HepG2 (cell line): ENCODE measurements at regions not wholly inside any gene's neighbourhood (a gene's known extent, or its start where the extent isn't known, plus 50 kb on each side); places are given as distances from the start of the nearest gene placed in this dataset.

Experiments
- ATAC-seq: fragments of 200-7000 bp; cut with Tn5 transposase; 3 replicates; pipeline ENCODE4 v1.9.1; 2020; ENCODE audit warnings: mild to moderate bottlenecking, moderate library complexity
- BruUV-seq: library from RNA; stranded (reverse); fragments of 400-500 nt; replicated peaks from 2 replicates; lab custom pipeline; 2021; lab: Mats Ljungman, UMichigan
- CTCF ChIA-PET: fragments of 300-600 bp; formaldehyde crosslinking; extraction: SDS; loops from one replicate; lab custom pipeline; 2021; ENCODE audit warnings: low total read pairs, inconsistent platforms, low intra/inter-chr PET ratio; lab: Yijun Ruan, JAX
- POLR2A ChIA-PET: fragments of 350-600 bp; sonication (Branson Sonifier 250); formaldehyde crosslinking; loops from one replicate; lab custom pipeline; 2020; ENCODE audit warnings: antibody characterized with exemption, inconsistent platforms; lab: Yijun Ruan, JAX
- DNase-seq: peaks from one replicate; pipeline ENCODE4 v3.0.0-alpha.2; 2015; ENCODE audit warnings: low spot score
- FAIRE-seq: peaks from 3 replicates; lab custom pipeline; 2011; peaks lifted over from hg19 to GRCh38; lab: Jason Lieb, UNC
- H2AFZ ChIP-seq: one replicate; pipeline ENCODE4 v1.6.1; 2011; ENCODE audit warnings: low read length, inconsistent platforms
- H3K27ac ChIP-seq: fragments of 300-600 bp; 3 replicates; pipeline ENCODE4 v1.8.0; 2011; ENCODE audit warnings: mixed run types, mild to moderate bottlenecking, mixed read lengths, low read length, inconsistent platforms; ENCODE audit not compliant: insufficient read depth; ENCODE audit errors: extremely low read length
- H3K27me3 ChIP-seq, 2 experiments: fragments of 200-600 bp in 1 of 2; 2 replicates in 1 of 2; 3 replicates in 1 of 2; pipeline versions ENCODE4 v1.6.0 to v1.8.0; 2011; ENCODE audit warnings: low read length in 2 of 2, mild to moderate bottlenecking in 2 of 2, moderate library complexity in 2 of 2, inconsistent platforms in 1 of 2; ENCODE audit not compliant: insufficient read depth in 2 of 2, control insufficient read depth in 1 of 2
- H3K36me3 ChIP-seq, 2 experiments: fragments of 200-600 bp in 1 of 2; replicated peaks in 1 of 2; 2 replicates in 1 of 2; 3 replicates in 1 of 2; pipeline versions ENCODE4 v1.5.1 to v1.8.0; 2011; ENCODE audit warnings: low read length in 2 of 2, inconsistent platforms in 1 of 2; ENCODE audit not compliant: insufficient read depth in 2 of 2, control insufficient read depth in 1 of 2
- H3K4me1 ChIP-seq: 2 replicates; pipeline ENCODE4 v1.5.1; 2012; ENCODE audit warnings: low read length, inconsistent platforms; ENCODE audit not compliant: insufficient read depth
- H3K4me2 ChIP-seq: 2 replicates; pipeline ENCODE4 v1.6.0; 2011; ENCODE audit warnings: low read depth, low read length, inconsistent platforms
- H3K4me3 ChIP-seq, 3 experiments: fragments of 200-600 bp in 1 of 3; sonication (generic), shearing (Covaris generic) in 1 of 3; replicated peaks in 1 of 3; 2 replicates each; pipeline ENCODE4 v1.5.1; 2011 to 2016; ENCODE audit warnings: low read length in 3 of 3, inconsistent platforms in 2 of 3, low read depth in 2 of 3, mild to moderate bottlenecking in 2 of 3, control low read depth in 1 of 3, mixed read lengths in 1 of 3; ENCODE audit not compliant: insufficient read depth in 1 of 3
- H3K79me2 ChIP-seq: one replicate; pipeline ENCODE4 v1.6.1; 2011; ENCODE audit warnings: low read length, inconsistent platforms; ENCODE audit not compliant: insufficient read depth
- H3K9ac ChIP-seq: 2 replicates; pipeline ENCODE4 v1.6.0; 2011; ENCODE audit warnings: mild to moderate bottlenecking, low read depth, low read length, inconsistent platforms; ENCODE audit not compliant: insufficient read depth
- H3K9me3 ChIP-seq: 2 replicates; pipeline ENCODE4 v1.5.1; 2012; ENCODE audit warnings: mild to moderate bottlenecking, low read length
- H4K20me1 ChIP-seq: 2 replicates; pipeline ENCODE4 v1.6.0; 2011; ENCODE audit warnings: inconsistent platforms, mild to moderate bottlenecking, low read length, moderate library complexity; ENCODE audit not compliant: insufficient read depth
- CEBPB ChIP-seq: IDR thresholded peaks from 2 replicates; pipeline ENCODE4 v1.6.1; 2011; ENCODE audit warnings: low read depth, low read length, improper control_type of control experiment, borderline replicate concordance
- CEBPZ ChIP-seq: IDR thresholded peaks from 2 replicates; pipeline ENCODE4 v1.6.1; 2012; ENCODE audit warnings: low read length, improper control_type of control experiment
- KLF11 ChIP-seq: IDR thresholded peaks from 2 replicates; pipeline ENCODE4 v1.6.1; 2016; ENCODE audit warnings: missing compliant biosample characterization
- KMT2B ChIP-seq: IDR thresholded peaks from 2 replicates; pipeline ENCODE4 v1.6.1; 2016; ENCODE audit warnings: missing genetic modification reagents, missing compliant biosample characterization
- NCOA1 ChIP-seq: sonication (generic); formaldehyde crosslinking; IDR thresholded peaks from 2 replicates; pipeline ENCODE4 v1.9.0; 2021; ENCODE audit warnings: missing genetic modification reagents
- REL ChIP-seq: sonication (generic); formaldehyde crosslinking; conservative IDR thresholded peaks from 2 replicates; pipeline ENCODE4 v1.8.0; 2022; ENCODE audit warnings: mild to moderate bottlenecking, missing genetic modification reagents, moderate library complexity
- ZMYM2 ChIP-seq: sonication (generic); formaldehyde crosslinking; IDR thresholded peaks from 2 replicates; pipeline ENCODE4 v1.8.0; 2022; ENCODE audit warnings: mild to moderate bottlenecking, missing genetic modification reagents
- ZNF101 ChIP-seq: sonication (generic); formaldehyde crosslinking; IDR thresholded peaks from 2 replicates; pipeline ENCODE4 v1.4.0; 2020; ENCODE audit warnings: mild to moderate bottlenecking, low read depth, missing genetic modification reagents, borderline replicate concordance
- ZNF224 ChIP-seq: sonication (generic); formaldehyde crosslinking; IDR thresholded peaks from 2 replicates; pipeline ENCODE4 v1.5.0; 2020; ENCODE audit warnings: mild to moderate bottlenecking, missing genetic modification reagents
- ZNF335 ChIP-seq: sonication (generic); formaldehyde crosslinking; IDR thresholded peaks from 2 replicates; pipeline ENCODE4 v1.4.0; 2020; ENCODE audit warnings: missing genetic modification reagents
- ZNF614 ChIP-seq: IDR thresholded peaks from 2 replicates; pipeline ENCODE4 v1.6.1; 2018; ENCODE audit warnings: missing biosample characterization, missing genetic modification reagents, inconsistent platforms, borderline replicate concordance
- ZNF720 ChIP-seq: sonication (generic); formaldehyde crosslinking; IDR thresholded peaks from 2 replicates; pipeline ENCODE4 v1.4.0; 2020; ENCODE audit warnings: missing genetic modification reagents
- ZSCAN25 ChIP-seq: sonication (generic); formaldehyde crosslinking; IDR thresholded peaks from 2 replicates; pipeline ENCODE4 v1.8.0; 2022; ENCODE audit warnings: mild to moderate bottlenecking, missing genetic modification reagents
- in situ Hi-C: cut with HindIII; loops from 2 replicates; pipeline ENCODE4 v1.10.0; 2017; ENCODE audit warnings: low pct_unique_long_range_greater_than_20kb; ENCODE audit not compliant: extremely low pct_ligation_motif_present
- intact Hi-C: fragments of 100-400 bp; cut with micrococcal nuclease; formaldehyde crosslinking; loops from one replicate; pipeline ENCODE4 v1.10.0; 2022; ENCODE audit not compliant: unreplicated experiment
- TF ChIP-seq, protein P1 (sequence below): sonication (generic); formaldehyde crosslinking; IDR thresholded peaks from 2 replicates; pipeline ENCODE4 v1.4.0; 2020; ENCODE audit warnings: missing genetic modification reagents, borderline replicate concordance

GRCh38 chr5:17434982-17435381 lies 63.0 kb upstream of the TAF11L2 start:
- Histone ChIP-seq H2AFZ (no peak overlapping the region), H3K4me1 (no peaks in the 10 kb centered on the region), H3K9me3 (no peaks in the 10 kb centered on the region), H3K4me3 (no peak overlapping the region), H4K20me1 (no peaks in the 10 kb centered on the region), H3K27ac (no peak overlapping the region), H3K4me2 (no peak overlapping the region), H3K9ac (no peak overlapping the region), H3K79me2 (no peaks in the 10 kb centered on the region), H3K27me3 (peaks cover 0 to 6% of the 10 kb centered on the region in 2 experiments; a peak in 1 of 5 replicates), H3K36me3 (no peaks in the 10 kb centered on the region)
- in situ Hi-C loops (no loop called here), intact Hi-C loops (no loop called here)
- DNase-seq = no peak
- ChIA-PET CTCF (no interaction called here), POLR2A (no interaction called here)
- BruUV-seq = no TSS peak
- TF ChIP-seq CEBPZ (no peak), ZNF720 (CRISPR knock-in tag) (no peak), NCOA1 (CRISPR knock-in tag) (no peak), ZNF335 (CRISPR knock-in tag) (no peak), ZNF101 (CRISPR knock-in tag) (no peak), CEBPB (no peak), ZNF614 (CRISPR knock-in tag) (no peak), ZNF224 (CRISPR knock-in tag) (no peak), KLF11 (CRISPR knock-in tag) (no peak), REL (no peak), ZMYM2 (CRISPR knock-in tag) (no peak), ZSCAN25 (CRISPR knock-in tag) (no peak), KMT2B (CRISPR knock-in tag) (no peak)
- TF ChIP-seq, protein P1, sequence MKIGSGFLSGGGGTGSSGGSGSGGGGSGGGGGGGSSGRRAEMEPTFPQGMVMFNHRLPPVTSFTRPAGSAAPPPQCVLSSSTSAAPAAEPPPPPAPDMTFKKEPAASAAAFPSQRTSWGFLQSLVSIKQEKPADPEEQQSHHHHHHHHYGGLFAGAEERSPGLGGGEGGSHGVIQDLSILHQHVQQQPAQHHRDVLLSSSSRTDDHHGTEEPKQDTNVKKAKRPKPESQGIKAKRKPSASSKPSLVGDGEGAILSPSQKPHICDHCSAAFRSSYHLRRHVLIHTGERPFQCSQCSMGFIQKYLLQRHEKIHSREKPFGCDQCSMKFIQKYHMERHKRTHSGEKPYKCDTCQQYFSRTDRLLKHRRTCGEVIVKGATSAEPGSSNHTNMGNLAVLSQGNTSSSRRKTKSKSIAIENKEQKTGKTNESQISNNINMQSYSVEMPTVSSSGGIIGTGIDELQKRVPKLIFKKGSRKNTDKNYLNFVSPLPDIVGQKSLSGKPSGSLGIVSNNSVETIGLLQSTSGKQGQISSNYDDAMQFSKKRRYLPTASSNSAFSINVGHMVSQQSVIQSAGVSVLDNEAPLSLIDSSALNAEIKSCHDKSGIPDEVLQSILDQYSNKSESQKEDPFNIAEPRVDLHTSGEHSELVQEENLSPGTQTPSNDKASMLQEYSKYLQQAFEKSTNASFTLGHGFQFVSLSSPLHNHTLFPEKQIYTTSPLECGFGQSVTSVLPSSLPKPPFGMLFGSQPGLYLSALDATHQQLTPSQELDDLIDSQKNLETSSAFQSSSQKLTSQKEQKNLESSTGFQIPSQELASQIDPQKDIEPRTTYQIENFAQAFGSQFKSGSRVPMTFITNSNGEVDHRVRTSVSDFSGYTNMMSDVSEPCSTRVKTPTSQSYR (CRISPR knock-in tag) = no peak
- FAIRE-seq = no peak
- no peak for ATAC-seq
